Tibial nerve (tissue), 4 donors: ENCODE measurements at regions not wholly inside any gene's neighbourhood (a gene's known extent, or its start where the extent isn't known, plus 50 kb on each side); places are given as distances from the start of the nearest gene placed in this dataset.

Experiments used
- CTCF ChIP-seq, 5 experiments: fragments of 200-600 bp in 3 of 5; fragments of 450-650 bp in 2 of 5; sonication (generic) in 3 of 5; IDR thresholded peaks; one replicate each; pipeline ENCODE4 v1.5.1; 2016 to 2019; ENCODE audit warnings: antibody characterized with exemption in 5 of 5, mild to moderate bottlenecking in 3 of 5, moderate library complexity in 2 of 5
- EP300 ChIP-seq, 2 donors: sonication (generic); formaldehyde crosslinking; IDR thresholded peaks; one replicate each; pipeline ENCODE4 v1.6.1; 2017; ENCODE audit warnings: antibody characterized with exemption in 2 of 2, mild to moderate bottlenecking in 1 of 2
- POLR2A ChIP-seq, 2 donors: fragments of 450-650 bp; IDR thresholded peaks; one replicate each; pipeline ENCODE4 v1.6.1; 2017; ENCODE audit warnings: antibody characterized with exemption in 2 of 2, mild to moderate bottlenecking in 2 of 2, moderate library complexity in 2 of 2

GRCh38 chr4:129346734-129347133 lies 250.8 kb downstream of the C4orf33 start:
- TF ChIP-seq CTCF (IDR thresholded peaks at IDR 0.05) (no peak), POLR2A (IDR thresholded peaks at IDR 0.05) (no peak), EP300 (IDR thresholded peaks at IDR 0.05) (no peak)
